ENCODE measurements at regions not wholly inside any gene's neighbourhood (a gene's known extent, or its start where the extent isn't known, plus 50 kb on each side); places are given as distances from the start of the nearest gene placed in this dataset.

DNA sequence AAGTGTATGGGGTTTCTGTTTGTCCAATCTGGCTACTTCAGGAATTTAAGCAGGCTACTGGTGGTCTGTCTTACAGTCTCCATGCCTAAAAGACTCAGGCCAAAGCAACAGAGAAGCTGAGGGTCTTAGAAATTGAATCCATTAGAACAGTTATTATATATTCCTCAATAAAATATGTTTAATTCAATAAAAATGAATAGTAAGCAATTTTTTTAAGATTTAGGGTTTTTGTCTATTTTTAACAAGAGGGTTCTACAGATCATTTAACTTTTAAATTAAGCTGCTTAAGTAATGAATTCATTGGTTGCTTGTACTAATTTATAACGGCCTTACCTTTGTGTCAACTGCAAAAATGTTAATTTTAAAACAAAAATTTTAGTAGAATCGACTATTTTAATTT is 832.6 kb upstream of the SLC39A10 start:
- TF ChIP-seq, protein P1, sequence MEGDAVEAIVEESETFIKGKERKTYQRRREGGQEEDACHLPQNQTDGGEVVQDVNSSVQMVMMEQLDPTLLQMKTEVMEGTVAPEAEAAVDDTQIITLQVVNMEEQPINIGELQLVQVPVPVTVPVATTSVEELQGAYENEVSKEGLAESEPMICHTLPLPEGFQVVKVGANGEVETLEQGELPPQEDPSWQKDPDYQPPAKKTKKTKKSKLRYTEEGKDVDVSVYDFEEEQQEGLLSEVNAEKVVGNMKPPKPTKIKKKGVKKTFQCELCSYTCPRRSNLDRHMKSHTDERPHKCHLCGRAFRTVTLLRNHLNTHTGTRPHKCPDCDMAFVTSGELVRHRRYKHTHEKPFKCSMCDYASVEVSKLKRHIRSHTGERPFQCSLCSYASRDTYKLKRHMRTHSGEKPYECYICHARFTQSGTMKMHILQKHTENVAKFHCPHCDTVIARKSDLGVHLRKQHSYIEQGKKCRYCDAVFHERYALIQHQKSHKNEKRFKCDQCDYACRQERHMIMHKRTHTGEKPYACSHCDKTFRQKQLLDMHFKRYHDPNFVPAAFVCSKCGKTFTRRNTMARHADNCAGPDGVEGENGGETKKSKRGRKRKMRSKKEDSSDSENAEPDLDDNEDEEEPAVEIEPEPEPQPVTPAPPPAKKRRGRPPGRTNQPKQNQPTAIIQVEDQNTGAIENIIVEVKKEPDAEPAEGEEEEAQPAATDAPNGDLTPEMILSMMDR (IDR thresholded peaks at IDR 0.05; ENCODE audit: low read depth, low read length): no peak
- no peak for TF ChIP-seq EZH2phosphoT487 (IDR thresholded peaks at IDR 0.05; ENCODE audit: low read depth)
